GM12878 (cell line): ENCODE measurements at regions not wholly inside any gene's neighbourhood (a gene's known extent, or its start where the extent isn't known, plus 50 kb on each side); places are given as distances from the start of the nearest gene placed in this dataset.

ENCODE experiments used
- ATAC-seq: fragments of 200-7000 bp; cut with Tn5 transposase; 3 replicates; pipeline ENCODE4 v1.9.1; 2020; ENCODE audit warnings: mild to moderate bottlenecking, moderate library complexity
- BruUV-seq: library from RNA; stranded (reverse); fragments of 400-500 nt; replicated peaks from 2 replicates; lab custom pipeline; 2021; lab: Mats Ljungman, UMichigan
- CTCF ChIA-PET: fragments of 300-600 bp; sonication (Branson Sonifier 250); formaldehyde crosslinking; extraction: SDS; loops from one replicate; lab custom pipeline; 2021; ENCODE audit warnings: inconsistent platforms; lab: Yijun Ruan, JAX
- POLR2A ChIA-PET: fragments of 350-600 bp; formaldehyde crosslinking; extraction: SDS; loops from one replicate; lab custom pipeline; 2021; ENCODE audit warnings: inconsistent platforms; lab: Charles Lee
- RAD21 ChIA-PET: fragments of 300-600 bp; sonication (Branson Sonifier 250); formaldehyde crosslinking; loops from one replicate; lab custom pipeline; 2023; ENCODE audit warnings: antibody characterized with exemption; ENCODE audit not compliant: unreplicated experiment; lab: Charles Lee
- SMC1A ChIA-PET: fragments of 300-600 bp; sonication (Branson Sonifier 250); formaldehyde crosslinking; loops from one replicate; lab custom pipeline; 2023; ENCODE audit not compliant: unreplicated experiment, uncharacterized antibody; lab: Charles Lee
- DNase-seq: peaks from one replicate; pipeline ENCODE4 v3.0.0-alpha.2; 2011; ENCODE audit warnings: low read depth, low spot score
- FAIRE-seq: peaks from 3 replicates; lab custom pipeline; 2011; peaks lifted over from hg19 to GRCh38; lab: Jason Lieb, UNC
- H2AFZ ChIP-seq: 2 replicates; pipeline ENCODE4 v1.6.0; 2011; ENCODE audit warnings: low read depth, low read length, control low read depth; ENCODE audit not compliant: control insufficient read depth
- H3K27ac ChIP-seq: 2 replicates; pipeline ENCODE4 v1.5.1; 2011; ENCODE audit warnings: control low read depth; ENCODE audit not compliant: control insufficient read depth, insufficient read depth
- H3K27me3 ChIP-seq, 2 experiments: replicated peaks in 1 of 2; 2 replicates each; pipeline versions ENCODE4 v1.6.0 to v1.6.1; 2011; ENCODE audit warnings: low read length in 1 of 2; ENCODE audit not compliant: control insufficient read depth in 2 of 2, insufficient read depth in 2 of 2
- H3K36me3 ChIP-seq, 2 experiments: 2 replicates each; pipeline ENCODE4 v1.5.1; 2011; ENCODE audit warnings: low read length in 1 of 2; ENCODE audit not compliant: control insufficient read depth in 2 of 2, insufficient read depth in 2 of 2
- H3K4me1 ChIP-seq: 2 replicates; pipeline ENCODE4 v1.6.1; 2011; ENCODE audit warnings: mild to moderate bottlenecking, low read length, moderate library complexity, mixed read lengths; ENCODE audit not compliant: control insufficient read depth, insufficient read depth
- H3K4me2 ChIP-seq: 2 replicates; pipeline ENCODE4 v1.6.0; 2011; ENCODE audit warnings: control low read depth; ENCODE audit not compliant: control insufficient read depth, insufficient read depth
- H3K4me3 ChIP-seq: fragments of 200-600 bp; sonication (generic); 2 replicates; pipeline ENCODE4 v1.5.1; 2016
- H3K79me2 ChIP-seq: 2 replicates; pipeline ENCODE4 v1.6.0; 2011; ENCODE audit warnings: low read length; ENCODE audit not compliant: control insufficient read depth, insufficient read depth
- H3K9ac ChIP-seq: 2 replicates; pipeline ENCODE4 v1.8.0; 2011; ENCODE audit warnings: low read length, control low read depth, mixed read lengths; ENCODE audit not compliant: control insufficient read depth, insufficient read depth
- H3K9me3 ChIP-seq: replicated peaks from 3 replicates; pipeline ENCODE4 v1.5.1; 2011; ENCODE audit warnings: mild to moderate bottlenecking, low read length; ENCODE audit not compliant: control insufficient read depth, insufficient read depth
- H4K20me1 ChIP-seq: 2 replicates; pipeline ENCODE4 v1.6.0; 2011; ENCODE audit not compliant: control insufficient read depth, insufficient read depth
- BCL11A ChIP-seq: IDR thresholded peaks from 2 replicates; pipeline ENCODE4 v1.6.1; 2011; ENCODE audit warnings: low read depth, low read length
- EP300 ChIP-seq, 2 experiments: fragments of 150-350 bp in 1 of 2; IDR thresholded peaks; 2 replicates each; pipeline ENCODE4 v1.6.1; 2011 to 2012; ENCODE audit warnings: low read depth in 2 of 2, low read length in 2 of 2, borderline replicate concordance in 1 of 2, improper control_type of control experiment in 1 of 2, inconsistent platforms in 1 of 2; ENCODE audit not compliant: control insufficient read depth in 1 of 2
- EZH2 ChIP-seq: IDR thresholded peaks from 2 replicates; pipeline ENCODE4 v1.6.1; 2012; ENCODE audit warnings: low read depth, mild to moderate bottlenecking, control low read depth, inconsistent platforms, low read length, borderline replicate concordance; ENCODE audit not compliant: control insufficient read depth
- GATAD2B ChIP-seq: fragments of 450-650 bp; conservative IDR thresholded peaks from 2 replicates; pipeline ENCODE4 v1.6.1; 2017; ENCODE audit warnings: low read depth, mild to moderate bottlenecking, moderate library complexity
- MTA2 ChIP-seq: fragments of 450-650 bp; IDR thresholded peaks from 2 replicates; pipeline ENCODE4 v1.6.1; 2016; ENCODE audit warnings: low read depth, mild to moderate bottlenecking, moderate library complexity
- MYB ChIP-seq: fragments of 150-350 bp; IDR thresholded peaks from 2 replicates; pipeline ENCODE4 v1.6.1; 2014; ENCODE audit warnings: mild to moderate bottlenecking, low read depth, low read length, borderline replicate concordance
- MYC ChIP-seq: IDR thresholded peaks from 2 replicates; pipeline ENCODE4 v1.6.1; 2011; ENCODE audit warnings: mild to moderate bottlenecking, low read length, moderate library complexity, inconsistent platforms; ENCODE audit not compliant: insufficient read depth, insufficient replicate concordance, insufficient read length, severe bottlenecking
- RUNX3 ChIP-seq: IDR thresholded peaks from 2 replicates; pipeline ENCODE4 v1.6.1; 2012; ENCODE audit warnings: low read length, inconsistent platforms
- SIN3A ChIP-seq: IDR thresholded peaks from 2 replicates; pipeline ENCODE4 v1.6.1; 2012; ENCODE audit warnings: low read depth, low read length, improper control_type of control experiment
- SPI1 ChIP-seq: IDR thresholded peaks from 2 replicates; pipeline ENCODE4 v1.6.1; 2011; ENCODE audit warnings: low read depth, mild to moderate bottlenecking, low read length, moderate library complexity, borderline replicate concordance; ENCODE audit not compliant: insufficient read depth
- ZNF24 ChIP-seq: fragments of 450-650 bp; IDR thresholded peaks from 2 replicates; pipeline ENCODE4 v1.6.1; 2017; ENCODE audit warnings: antibody characterized with exemption, mild to moderate bottlenecking
- ZSCAN29 ChIP-seq: fragments of 450-650 bp; IDR thresholded peaks from 2 replicates; pipeline ENCODE4 v1.6.1; 2017; ENCODE audit warnings: mild to moderate bottlenecking, moderate library complexity
- WGBS: methylation state at CpG from one replicate; pipeline ENCODE4 v1.1.6; 2016; ENCODE audit warnings: low lambda C conversion rate; ENCODE audit not compliant: insufficient replicate concordance, insufficient coverage; ENCODE audit errors: missing lambda C conversion rate; 5-methylcytosine and 5-hydroxymethylcytosine counted together
- in situ Hi-C: fragments of 300-500 bp; cut with MboI; formaldehyde crosslinking; loops from 9 replicates; pipeline ENCODE4 v1.14.3; 2018; ENCODE audit warnings: mixed read lengths
- intact Hi-C: fragments of 100-400 bp; cut with micrococcal nuclease; formaldehyde crosslinking; loops from one replicate; pipeline ENCODE4 v1.14.2; 2022; ENCODE audit not compliant: unreplicated experiment
- TF ChIP-seq, protein P1 (sequence below): fragments of 150-350 bp; IDR thresholded peaks from 2 replicates; pipeline ENCODE4 v1.6.1; 2016; ENCODE audit warnings: low read depth, low read length
- TF ChIP-seq, protein P2 (sequence below): IDR thresholded peaks from 2 replicates; pipeline ENCODE4 v1.6.1; 2012; ENCODE audit warnings: low read depth, low read length, improper control_type of control experiment

DNA sequence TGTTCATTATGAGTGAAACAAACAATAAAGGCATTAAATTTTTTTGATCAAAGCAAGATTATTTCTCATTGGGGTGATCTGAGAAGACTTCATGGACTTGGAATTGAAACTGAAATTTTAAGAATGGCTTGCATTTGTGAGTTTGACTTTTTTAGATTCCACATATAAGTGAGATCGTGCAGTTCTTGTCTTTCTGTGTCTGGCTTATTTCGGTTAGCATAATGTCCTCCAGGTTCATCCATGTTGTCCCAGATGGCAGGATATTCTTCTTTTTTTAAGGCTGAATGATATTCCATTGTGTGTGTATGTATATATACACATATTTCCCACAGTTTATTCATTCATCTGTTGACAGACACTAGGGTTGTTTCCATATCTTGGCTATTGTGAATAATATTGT, 716.5 kb downstream of the PRELID2 start (continued):
- TF ChIP-seq, protein P1, sequence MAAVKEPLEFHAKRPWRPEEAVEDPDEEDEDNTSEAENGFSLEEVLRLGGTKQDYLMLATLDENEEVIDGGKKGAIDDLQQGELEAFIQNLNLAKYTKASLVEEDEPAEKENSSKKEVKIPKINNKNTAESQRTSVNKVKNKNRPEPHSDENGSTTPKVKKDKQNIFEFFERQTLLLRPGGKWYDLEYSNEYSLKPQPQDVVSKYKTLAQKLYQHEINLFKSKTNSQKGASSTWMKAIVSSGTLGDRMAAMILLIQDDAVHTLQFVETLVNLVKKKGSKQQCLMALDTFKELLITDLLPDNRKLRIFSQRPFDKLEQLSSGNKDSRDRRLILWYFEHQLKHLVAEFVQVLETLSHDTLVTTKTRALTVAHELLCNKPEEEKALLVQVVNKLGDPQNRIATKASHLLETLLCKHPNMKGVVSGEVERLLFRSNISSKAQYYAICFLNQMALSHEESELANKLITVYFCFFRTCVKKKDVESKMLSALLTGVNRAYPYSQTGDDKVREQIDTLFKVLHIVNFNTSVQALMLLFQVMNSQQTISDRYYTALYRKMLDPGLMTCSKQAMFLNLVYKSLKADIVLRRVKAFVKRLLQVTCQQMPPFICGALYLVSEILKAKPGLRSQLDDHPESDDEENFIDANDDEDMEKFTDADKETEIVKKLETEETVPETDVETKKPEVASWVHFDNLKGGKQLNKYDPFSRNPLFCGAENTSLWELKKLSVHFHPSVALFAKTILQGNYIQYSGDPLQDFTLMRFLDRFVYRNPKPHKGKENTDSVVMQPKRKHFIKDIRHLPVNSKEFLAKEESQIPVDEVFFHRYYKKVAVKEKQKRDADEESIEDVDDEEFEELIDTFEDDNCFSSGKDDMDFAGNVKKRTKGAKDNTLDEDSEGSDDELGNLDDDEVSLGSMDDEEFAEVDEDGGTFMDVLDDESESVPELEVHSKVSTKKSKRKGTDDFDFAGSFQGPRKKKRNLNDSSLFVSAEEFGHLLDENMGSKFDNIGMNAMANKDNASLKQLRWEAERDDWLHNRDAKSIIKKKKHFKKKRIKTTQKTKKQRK: no peak
- TF ChIP-seq MYB (no peak), ZNF24 (no peak), GATAD2B (no peak), SIN3A (no peak)

DNA sequence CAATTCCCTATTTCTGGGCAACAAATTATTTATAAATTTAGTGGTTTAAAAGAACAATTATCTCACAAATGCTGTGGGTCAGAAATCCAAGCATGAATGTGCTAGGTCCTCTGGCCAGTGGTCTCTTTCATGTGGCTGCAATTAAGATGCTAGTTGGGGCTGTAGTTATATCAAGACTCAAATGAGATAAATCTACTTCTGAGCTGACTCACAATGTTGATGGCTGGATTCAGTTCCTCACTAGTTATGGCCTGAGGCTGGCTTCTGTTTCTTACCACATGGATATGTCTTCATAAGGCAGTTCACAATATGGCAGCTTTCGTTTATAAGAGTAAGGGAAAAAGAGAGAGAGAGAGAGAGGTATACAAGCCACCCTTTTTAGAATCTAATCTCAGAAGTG, 717.0 kb downstream of the PRELID2 start:
- TF ChIP-seq SPI1: peak; percentile 59; the same call in 1 of the 2 replicates
- no peak for TF ChIP-seq EZH2
- TF ChIP-seq, protein P2, sequence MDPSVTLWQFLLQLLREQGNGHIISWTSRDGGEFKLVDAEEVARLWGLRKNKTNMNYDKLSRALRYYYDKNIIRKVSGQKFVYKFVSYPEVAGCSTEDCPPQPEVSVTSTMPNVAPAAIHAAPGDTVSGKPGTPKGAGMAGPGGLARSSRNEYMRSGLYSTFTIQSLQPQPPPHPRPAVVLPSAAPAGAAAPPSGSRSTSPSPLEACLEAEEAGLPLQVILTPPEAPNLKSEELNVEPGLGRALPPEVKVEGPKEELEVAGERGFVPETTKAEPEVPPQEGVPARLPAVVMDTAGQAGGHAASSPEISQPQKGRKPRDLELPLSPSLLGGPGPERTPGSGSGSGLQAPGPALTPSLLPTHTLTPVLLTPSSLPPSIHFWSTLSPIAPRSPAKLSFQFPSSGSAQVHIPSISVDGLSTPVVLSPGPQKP: no peak
- TF ChIP-seq BCL11A: peak; percentile 65; the same call in 1 of the 2 replicates
- peak; percentile 45; the same call in 1 of the 2 replicates for TF ChIP-seq RUNX3
- peak; percentile 51 for TF ChIP-seq MTA2
- TF ChIP-seq ZSCAN29: no peak
- no peak for TF ChIP-seq MYC
- TF ChIP-seq EP300 (IDR thresholded peaks at IDR 0.05; ENCODE audit: borderline replicate concordance in 1 of 2, control insufficient read depth in 1 of 2, low read depth in 2 of 2, low read length in 2 of 2): no peak
- ChIA-PET CTCF (interaction anchor here (0.9 kb wide), 1 partner anchor 18 kb away, joined by 3 read pairs; no protein-coding TSS in a partner anchor), SMC1A (interaction anchor here (1.0 kb wide), 1 partner anchor 9 kb away, joined by 4 read pairs; no protein-coding TSS in a partner anchor), POLR2A (no interaction called here), RAD21 (no interaction called here)
- Histone ChIP-seq H3K36me3 (no peaks in the 10 kb centered on the region), H3K79me2 (no peaks in the 10 kb centered on the region), H3K4me2 (no peak overlapping the region), H3K9ac (no peak overlapping the region), H3K9me3 (no peaks in the 10 kb centered on the region), H3K27ac (no peak overlapping the region), H3K4me1 (no peaks in the 10 kb centered on the region), H3K4me3 (no peak overlapping the region), H4K20me1 (no peaks in the 10 kb centered on the region), H3K27me3 (no peaks in the 10 kb centered on the region), H2AFZ (no peak overlapping the region)
- FAIRE-seq: no peak
- intact Hi-C loops (no loop called here), in situ Hi-C loops (no loop called here)
- BruUV-seq: no TSS peak
- peak; percentile 31; the same call in 1 of the 3 replicates for ATAC-seq
- DNase-seq: no peak
- WGBS: 0% methylated on average over 1 of the region's 1 CpG
